Hepatocyte (in vitro differentiated cells): ENCODE measurements at regions not wholly inside any gene's neighbourhood (a gene's known extent, or its start where the extent isn't known, plus 50 kb on each side); places are given as distances from the start of the nearest gene placed in this dataset.

Experiments used
- DNase-seq: peaks from one replicate; pipeline ENCODE4 v3.0.0-alpha.2; 2016; ENCODE audit warnings: low spot score
- H2AFZ ChIP-seq: fragments of 200-600 bp; sonication (generic); 2 replicates; pipeline ENCODE4 v1.6.0; 2016; ENCODE audit warnings: antibody characterized with exemption, mild to moderate bottlenecking
- H3K27ac ChIP-seq: fragments of 200-600 bp; sonication (generic); 2 replicates; pipeline ENCODE4 v1.5.1; 2016; ENCODE audit warnings: mild to moderate bottlenecking
- H3K27me3 ChIP-seq: fragments of 200-600 bp; sonication (generic); 2 replicates; pipeline ENCODE4 v1.6.1; 2016
- H3K36me3 ChIP-seq: fragments of 200-600 bp; sonication (generic); replicated peaks from 2 replicates; pipeline ENCODE4 v1.5.1; 2016; ENCODE audit warnings: low read depth; ENCODE audit not compliant: insufficient read depth
- H3K4me1 ChIP-seq: fragments of 200-600 bp; sonication (generic); 2 replicates; pipeline ENCODE4 v1.5.1; 2016; ENCODE audit warnings: mild to moderate bottlenecking, moderate library complexity; ENCODE audit not compliant: insufficient read depth
- H3K4me2 ChIP-seq: fragments of 200-600 bp; sonication (generic); 2 replicates; pipeline ENCODE4 v1.6.0; 2016
- H3K4me3 ChIP-seq: fragments of 200-600 bp; sonication (generic); 2 replicates; pipeline ENCODE4 v1.5.1; 2016; ENCODE audit warnings: mild to moderate bottlenecking
- H3K79me2 ChIP-seq: fragments of 200-600 bp; sonication (generic); 2 replicates; pipeline ENCODE4 v1.6.0; 2017; ENCODE audit warnings: mild to moderate bottlenecking
- H3K9me2 ChIP-seq: fragments of 200-600 bp; sonication (generic); replicated peaks from 2 replicates; pipeline ENCODE4 v1.6.0; 2017; ENCODE audit warnings: mild to moderate bottlenecking; ENCODE audit not compliant: insufficient read depth
- H3K9me3 ChIP-seq: fragments of 200-600 bp; sonication (generic); 2 replicates; pipeline ENCODE4 v1.5.1; 2016; ENCODE audit warnings: low read depth, mild to moderate bottlenecking
- H4K20me1 ChIP-seq: fragments of 200-600 bp; sonication (generic); 2 replicates; pipeline ENCODE4 v1.6.0; 2016; ENCODE audit warnings: mild to moderate bottlenecking; ENCODE audit not compliant: insufficient read depth, poor library complexity, severe bottlenecking
- CTCF ChIP-seq: fragments of 200-600 bp; sonication (generic); IDR thresholded peaks from 2 replicates; pipeline ENCODE4 v1.5.1; 2016; ENCODE audit warnings: antibody characterized with exemption, mild to moderate bottlenecking; ENCODE audit not compliant: poor library complexity
- EZH2 ChIP-seq: fragments of 200-600 bp; sonication (generic); IDR thresholded peaks from 2 replicates; pipeline ENCODE4 v1.6.1; 2016; ENCODE audit warnings: antibody characterized with exemption, mild to moderate bottlenecking, borderline replicate concordance
- EZH2phosphoT487 ChIP-seq: fragments of 200-600 bp; sonication (generic); IDR thresholded peaks from one replicate; pipeline ENCODE4 v1.6.1; 2018; ENCODE audit warnings: antibody characterized with exemption, mild to moderate bottlenecking, low read depth, moderate library complexity; ENCODE audit not compliant: unreplicated experiment, severe bottlenecking
- WGBS: methylation state at CpG from one replicate; pipeline ENCODE4 v1.1.6; 2016; ENCODE audit warnings: low lambda C conversion rate; ENCODE audit errors: missing lambda C conversion rate; 5-methylcytosine and 5-hydroxymethylcytosine counted together

DNA sequence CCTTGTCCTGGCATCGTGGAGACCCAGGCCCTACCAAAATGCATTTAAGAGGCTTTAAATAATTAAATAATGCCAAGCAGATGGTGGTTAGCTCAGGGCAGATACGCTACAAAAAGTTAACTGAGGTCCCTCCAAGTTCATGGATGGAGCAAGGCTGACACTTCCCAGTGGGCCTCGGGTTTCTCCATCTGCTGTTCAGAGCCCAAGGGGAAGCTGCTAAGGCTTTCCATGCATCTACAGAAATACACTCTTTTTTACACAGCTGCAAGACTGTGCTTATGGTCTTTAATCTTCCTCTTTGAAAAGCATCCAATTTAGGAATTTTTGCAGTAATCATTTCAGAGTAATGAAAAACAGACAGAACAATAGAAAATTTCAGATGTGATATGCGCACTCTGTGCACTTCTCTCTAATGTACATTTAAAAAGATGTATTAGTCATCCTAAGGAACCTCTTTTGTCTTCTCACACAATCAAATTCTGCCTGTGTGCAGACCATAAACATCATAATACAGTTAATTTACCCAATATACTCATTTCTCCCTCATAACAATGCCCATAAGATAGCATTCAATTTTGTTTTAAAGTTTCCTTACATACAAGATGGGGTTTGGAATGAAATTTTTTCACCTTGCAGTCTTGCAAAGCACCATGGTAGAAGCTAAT, 173.2 kb upstream of the ATP1B1 start:
- Histone ChIP-seq H3K4me2 (no peak overlapping the region), H3K4me1 (peaks cover 3% of the 10 kb centered on the region), H3K9me2 (no peaks in the 10 kb centered on the region), H4K20me1 (no peaks in the 10 kb centered on the region), H3K27me3 (no peaks in the 10 kb centered on the region), H3K36me3 (no peaks in the 10 kb centered on the region), H3K4me3 (no peak overlapping the region), H3K9me3 (no peaks in the 10 kb centered on the region), H3K79me2 (no peaks in the 10 kb centered on the region), H3K27ac (no peak overlapping the region), H2AFZ (no peak overlapping the region)
- TF ChIP-seq EZH2phosphoT487 (no peak), CTCF (no peak), EZH2 (no peak)
- no peak for DNase-seq
- 81% methylated on average over 4 of the region's 4 CpGs for WGBS

DNA sequence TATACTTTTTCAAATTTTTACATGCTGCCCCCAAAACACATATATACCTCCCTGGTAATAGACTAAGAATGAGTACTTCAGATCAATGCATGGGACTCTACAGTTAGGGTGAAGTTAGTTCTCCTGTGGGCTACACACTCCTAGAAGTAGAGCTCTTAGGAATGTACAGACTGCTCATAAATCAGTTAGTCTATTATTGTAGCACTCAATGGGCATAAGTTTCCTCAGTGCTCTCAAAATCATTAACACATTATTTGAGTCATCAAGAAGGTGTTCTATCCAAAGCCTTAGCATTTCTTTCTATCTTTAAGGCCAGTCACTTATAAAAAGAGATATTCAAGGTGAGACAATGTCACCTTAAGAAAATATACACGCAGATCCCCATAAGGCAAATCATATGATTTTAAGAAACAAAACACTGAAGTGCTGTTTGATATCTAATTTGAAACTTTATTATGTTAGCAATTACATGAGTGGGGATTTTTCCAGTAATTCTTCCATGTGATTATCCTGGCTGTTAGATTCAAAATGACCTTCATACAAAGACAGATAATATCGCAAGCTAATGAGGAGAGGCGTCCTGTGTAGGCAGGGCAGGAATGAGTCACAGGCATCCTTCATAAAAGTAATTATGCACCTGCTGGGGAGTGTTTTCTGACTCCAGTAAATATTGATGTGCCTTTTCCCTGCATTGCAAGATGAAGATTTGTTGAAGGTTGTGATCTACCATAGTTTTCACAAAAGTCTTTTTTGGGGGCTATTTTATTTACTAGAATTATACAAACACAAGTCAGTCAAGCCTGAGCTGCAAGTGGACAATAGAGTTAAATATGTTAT, 167.2 kb upstream of the ATP1B1 start:
- no peaks in the 10 kb centered on the region for H3K27me3 ChIP-seq
- no peak overlapping the region for H3K4me2 ChIP-seq
- H3K9me3 ChIP-seq = no peaks in the 10 kb centered on the region
- TF ChIP-seq EZH2phosphoT487 (no peak), CTCF (no peak), EZH2 (no peak)
- H3K4me3 ChIP-seq = no peak overlapping the region
- peaks cover 7% of the 10 kb centered on the region for H3K4me1 ChIP-seq
- 69% methylated on average over 3 of the region's 3 CpGs for WGBS
- H3K27ac ChIP-seq = peak overlapping the region; percentile 72
- no peak overlapping the region for H2AFZ ChIP-seq
- no peaks in the 10 kb centered on the region for H3K79me2 ChIP-seq
- H3K9me2 ChIP-seq = no peaks in the 10 kb centered on the region
- peak; percentile 59 for DNase-seq
- no peaks in the 10 kb centered on the region for H3K36me3 ChIP-seq
- no peaks in the 10 kb centered on the region for H4K20me1 ChIP-seq

GRCh38 chr1:168939947-168940223, 166.6 kb upstream of the ATP1B1 start:
- no peaks in the 10 kb centered on the region for H3K9me3 ChIP-seq
- peak overlapping the region; percentile 72 for H3K27ac ChIP-seq
- no peaks in the 10 kb centered on the region for H3K79me2 ChIP-seq
- H3K4me1 ChIP-seq = peaks cover 7% of the 10 kb centered on the region
- DNase-seq = no peak
- H3K4me2 ChIP-seq = no peak overlapping the region
- H3K4me3 ChIP-seq = no peak overlapping the region
- H3K9me2 ChIP-seq = no peaks in the 10 kb centered on the region
- TF ChIP-seq EZH2phosphoT487 (no peak), EZH2 (no peak), CTCF (no peak)
- no peaks in the 10 kb centered on the region for H3K27me3 ChIP-seq
- H3K36me3 ChIP-seq = no peaks in the 10 kb centered on the region
- no peak overlapping the region for H2AFZ ChIP-seq
- H4K20me1 ChIP-seq = no peaks in the 10 kb centered on the region
